Dermis microvascular lymphatic vessel endothelial cell (primary cell): ENCODE measurements at regions not wholly inside any gene's neighbourhood (a gene's known extent, or its start where the extent isn't known, plus 50 kb on each side); places are given as distances from the start of the nearest gene placed in this dataset.
"Not testable (repeated sequence)": the region's sequence is repeated elsewhere in the genome, so short reads cannot be mapped to it uniquely, and the experiment has no call there.

ENCODE experiments used
- DNase-seq, 2 donors: peaks; one replicate each; pipeline versions ENCODE4 v3.0.0 to v3.0.0-alpha.2; 2010; ENCODE audit warnings: low read depth in 2 of 2

DNA sequence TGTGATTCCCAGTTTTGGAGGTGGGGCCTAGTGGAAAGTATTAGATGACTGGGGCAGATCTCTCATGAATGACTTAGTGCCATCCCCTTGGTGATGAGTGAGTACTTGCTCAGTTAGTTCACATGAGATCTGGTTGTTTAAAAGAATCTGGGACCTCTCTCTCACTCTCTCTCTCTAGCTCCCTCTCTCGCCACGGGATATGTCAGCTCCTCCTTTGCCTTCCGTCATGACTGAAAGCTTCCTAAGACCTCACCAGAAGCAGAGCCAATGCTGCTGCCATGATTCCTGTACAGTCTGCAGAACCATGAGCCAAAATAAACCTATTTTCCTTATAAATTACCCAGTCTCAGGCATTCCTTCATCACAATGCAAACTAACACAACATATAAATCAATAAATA, 176.7 kb downstream of the PRELID2 start:
- DNase-seq, result no peak

DNA sequence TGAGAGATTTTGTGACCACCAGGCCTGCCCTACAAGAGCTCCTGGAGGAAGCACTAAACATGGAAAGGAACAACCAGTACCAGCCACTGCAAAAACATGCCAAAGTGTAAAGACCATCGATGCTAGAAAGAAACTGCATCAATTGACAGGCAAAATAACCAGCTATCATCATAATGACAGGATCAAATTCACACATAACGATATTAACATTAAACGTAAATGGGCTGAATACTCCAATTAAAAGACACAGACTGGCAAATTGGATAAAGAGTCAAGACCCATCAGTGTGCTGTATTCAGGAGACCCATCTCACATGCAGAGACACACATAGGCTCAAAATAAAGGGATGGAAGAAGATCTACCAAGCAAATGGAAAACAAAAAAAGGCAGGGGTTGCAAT, 182.4 kb downstream of the PRELID2 start:
- DNase-seq, result not testable (repeated sequence)

DNA sequence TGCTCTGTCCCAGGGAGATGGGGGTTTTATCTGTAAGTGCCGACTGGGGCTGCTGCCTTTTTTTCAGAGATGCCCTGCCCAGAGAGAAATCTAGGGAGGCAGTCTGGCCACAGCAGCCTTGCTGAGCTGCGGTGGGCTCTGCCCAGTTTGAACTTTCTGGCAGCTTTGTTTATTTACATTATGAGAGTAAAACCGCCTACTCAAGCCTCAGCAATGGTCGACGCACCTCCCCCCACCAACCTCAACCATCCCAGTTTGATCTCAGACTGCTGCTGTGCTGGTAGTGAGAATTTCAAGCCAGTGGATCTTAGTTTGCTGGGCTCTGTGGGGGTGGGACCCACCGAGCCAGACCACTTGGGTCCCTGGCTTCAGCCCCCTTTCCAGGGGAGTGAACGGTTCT, 188.0 kb downstream of the PRELID2 start:
- not testable (repeated sequence) for DNase-seq

DNA sequence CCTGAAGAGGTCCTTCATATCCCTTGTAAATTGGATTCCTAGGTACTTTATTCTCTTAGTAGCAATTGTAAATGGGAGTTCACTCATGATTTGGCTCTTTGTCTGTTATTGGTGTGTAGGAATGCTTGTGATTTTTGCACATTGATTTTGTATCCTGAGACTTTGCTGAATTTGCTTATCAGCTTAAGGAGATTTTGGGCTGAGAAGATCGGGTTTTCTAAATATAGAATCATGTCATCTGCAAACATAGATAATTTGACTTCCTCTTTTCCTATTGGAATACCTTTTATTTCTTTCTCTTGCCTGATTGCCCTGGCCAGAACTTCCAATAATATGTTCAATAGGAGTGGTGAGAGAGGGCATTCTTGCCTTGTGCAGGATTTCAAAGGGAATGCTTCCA, 191.9 kb downstream of the PRELID2 start:
- not testable (repeated sequence) for DNase-seq

DNA sequence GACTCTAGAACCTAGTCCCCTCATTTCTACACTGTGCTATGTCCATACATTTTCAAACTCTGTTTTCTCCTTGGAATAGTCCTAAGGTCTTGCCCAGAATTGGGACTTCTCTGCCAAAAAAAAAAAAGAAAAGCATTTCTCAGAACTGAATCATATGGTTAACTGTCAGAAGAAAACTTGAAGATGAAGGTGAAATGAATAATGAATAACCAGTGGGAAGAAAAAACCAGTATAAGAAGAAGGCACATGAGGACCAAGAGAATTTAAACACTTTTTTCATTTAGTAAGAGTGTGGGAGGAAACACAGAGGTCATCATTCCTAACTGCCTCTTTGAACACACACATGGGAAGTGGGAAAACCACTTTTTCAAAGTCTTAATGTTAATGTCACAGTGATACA, 197.7 kb downstream of the PRELID2 start:
- DNase-seq, result no peak

DNA sequence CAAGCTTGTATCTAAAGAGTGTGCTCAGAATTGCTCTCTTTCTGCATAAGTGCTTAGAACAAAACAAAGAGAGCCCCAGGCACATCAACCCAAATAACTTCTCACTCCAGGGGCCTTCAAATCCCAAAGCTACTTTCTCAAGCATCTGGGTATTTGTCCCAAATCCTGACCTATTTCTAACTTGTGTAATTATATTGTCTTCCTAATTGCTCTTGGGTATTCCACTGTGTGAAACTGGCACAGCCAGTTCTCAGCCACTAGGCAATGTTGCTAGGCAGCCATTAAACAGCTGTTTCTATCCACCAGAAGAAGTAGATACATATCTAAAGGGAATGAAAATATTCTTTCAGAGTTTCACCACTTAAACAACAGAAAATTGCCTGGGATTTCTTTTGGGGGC, 198.8 kb downstream of the PRELID2 start:
- no peak for DNase-seq

DNA sequence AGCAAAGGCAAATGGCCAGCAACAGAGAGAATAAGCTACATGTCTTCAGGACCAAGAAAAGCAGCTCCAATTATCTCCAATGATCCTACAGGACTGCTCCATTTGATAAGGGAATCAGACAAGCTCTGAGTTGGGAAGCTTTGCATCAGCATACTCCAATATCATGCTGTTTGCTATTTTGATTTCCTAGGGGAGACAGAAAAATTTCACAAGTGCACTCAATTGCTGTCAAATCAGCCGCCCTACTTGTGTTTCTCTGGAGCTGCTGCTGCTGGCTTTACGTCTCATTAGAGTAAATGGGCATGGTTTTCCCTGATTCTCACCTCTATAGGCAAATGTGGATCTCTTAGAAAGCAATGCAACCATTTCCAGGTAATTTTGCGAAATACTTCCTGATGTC, 201.7 kb downstream of the PRELID2 start:
- DNase-seq, result no peak

DNA sequence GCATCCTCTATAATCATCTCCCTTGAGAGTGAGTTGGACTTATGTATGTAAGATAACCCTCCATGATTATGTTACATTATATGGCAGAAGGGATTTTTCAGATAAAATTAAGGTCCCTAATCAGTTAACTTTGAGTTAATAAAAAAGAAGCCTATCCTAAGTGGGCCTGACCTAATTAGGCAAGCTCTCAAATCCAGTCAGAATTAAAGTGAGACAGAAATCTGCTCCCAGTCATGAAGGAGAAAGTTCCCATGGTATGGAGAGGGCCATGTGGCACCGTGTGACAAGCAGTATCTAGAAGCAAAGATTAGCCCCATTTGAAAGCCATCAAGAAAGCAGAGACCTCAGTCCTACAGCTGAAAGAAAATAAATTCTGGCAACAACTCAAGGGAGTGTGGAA, 202.4 kb downstream of the PRELID2 start:
- no peak for DNase-seq

DNA sequence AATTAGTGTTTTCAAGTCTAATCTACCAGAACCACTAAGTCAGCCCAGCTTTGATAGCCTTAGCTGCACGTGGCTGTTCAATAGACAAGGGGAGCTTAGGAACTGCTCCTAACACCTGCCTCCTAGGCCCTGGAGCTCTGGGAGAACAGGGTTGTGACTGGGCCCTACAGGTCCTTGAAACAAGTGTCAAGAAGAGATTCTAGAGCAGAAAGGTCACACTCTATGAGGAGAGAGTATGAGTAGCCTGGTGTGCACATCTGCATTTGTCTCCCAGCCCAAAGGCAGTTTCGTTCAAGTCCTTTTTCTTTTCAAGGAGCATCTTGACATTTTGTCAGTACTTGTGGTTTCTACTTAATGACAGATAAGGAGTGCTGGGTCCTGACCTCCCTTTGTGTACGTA, 206.1 kb downstream of the PRELID2 start:
- no peak for DNase-seq

DNA sequence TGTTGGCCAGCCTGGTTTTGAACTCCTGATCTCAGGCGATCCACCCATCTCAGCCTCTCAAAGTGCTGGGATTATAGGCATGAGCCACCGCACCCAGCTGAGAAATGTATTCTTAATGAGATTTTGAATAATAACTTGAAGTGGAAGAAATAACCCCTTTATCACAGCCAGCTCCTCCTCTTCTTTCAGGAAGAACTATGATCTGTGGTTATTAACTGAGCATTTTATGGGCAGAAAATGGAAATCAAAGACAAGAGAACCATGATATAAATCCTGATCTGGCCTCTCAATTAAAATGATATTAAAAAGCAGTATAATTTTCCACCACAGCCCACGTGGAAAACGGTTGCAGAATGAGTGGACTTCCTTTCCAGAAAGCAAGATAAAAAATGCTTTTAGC, 206.6 kb downstream of the PRELID2 start:
- DNase-seq, result no peak

DNA sequence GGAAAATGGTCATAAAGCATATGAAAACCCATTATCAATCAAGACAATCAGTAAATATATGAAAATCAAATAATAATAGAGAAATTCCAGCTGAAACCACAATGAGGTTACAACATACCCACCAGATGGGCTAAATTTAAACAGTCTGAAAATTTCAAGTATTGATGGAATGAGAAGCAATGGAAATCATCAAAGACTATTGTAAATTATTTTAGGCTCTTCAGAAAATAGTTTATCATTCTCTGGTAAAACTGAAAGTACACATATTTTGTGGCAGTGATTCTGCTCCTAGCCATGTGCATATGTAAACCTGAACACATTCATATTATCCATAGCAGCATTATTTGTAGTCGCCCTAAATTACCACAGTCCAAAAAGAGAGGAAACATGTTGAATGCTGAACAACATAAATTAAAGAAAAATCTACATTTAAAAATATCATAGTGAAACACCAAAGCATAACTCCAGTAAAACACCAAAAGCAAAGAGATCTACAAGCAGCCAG, 215.3 kb downstream of the PRELID2 start:
- DNase-seq, result no peak

DNA sequence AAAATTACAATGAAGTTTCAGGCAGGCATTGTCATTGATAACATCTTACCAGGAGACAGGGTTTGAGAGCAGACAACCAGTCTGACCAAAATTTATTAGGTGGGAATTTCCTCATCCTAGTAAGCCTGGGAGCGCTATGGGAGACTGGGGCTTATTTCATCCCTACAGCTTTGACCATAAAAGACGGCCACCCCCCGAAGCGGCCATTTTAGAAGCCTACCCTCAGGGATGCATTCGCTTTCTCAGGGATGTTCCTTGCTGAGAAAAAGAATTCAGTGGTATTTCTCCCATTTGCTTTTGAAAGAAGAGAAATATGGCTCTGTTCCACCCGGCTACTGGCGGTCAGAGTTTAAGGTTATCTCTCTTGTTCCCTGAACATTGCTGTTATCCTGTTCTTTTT, 218.4 kb downstream of the PRELID2 start:
- DNase-seq, result not testable (repeated sequence)

DNA sequence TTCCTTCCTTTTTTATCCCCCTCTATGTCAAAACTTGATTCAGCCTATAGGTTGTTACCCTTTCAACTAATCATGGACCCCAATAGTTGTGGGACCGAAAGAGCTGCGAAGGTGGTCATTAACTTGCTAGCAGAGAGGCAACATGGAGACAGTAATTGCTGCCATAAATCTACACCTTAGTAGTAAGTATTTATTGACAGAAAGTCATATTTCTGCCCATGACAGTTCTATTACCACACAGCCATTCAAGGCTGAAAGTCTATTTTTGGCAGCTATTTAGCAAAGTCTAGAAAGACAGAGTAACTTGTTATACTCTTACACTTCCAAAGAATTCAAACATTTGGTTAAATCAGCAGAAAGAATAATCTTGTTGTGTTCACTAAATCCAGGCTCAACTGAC, 236.2 kb downstream of the PRELID2 start:
- DNase-seq, result no peak

DNA sequence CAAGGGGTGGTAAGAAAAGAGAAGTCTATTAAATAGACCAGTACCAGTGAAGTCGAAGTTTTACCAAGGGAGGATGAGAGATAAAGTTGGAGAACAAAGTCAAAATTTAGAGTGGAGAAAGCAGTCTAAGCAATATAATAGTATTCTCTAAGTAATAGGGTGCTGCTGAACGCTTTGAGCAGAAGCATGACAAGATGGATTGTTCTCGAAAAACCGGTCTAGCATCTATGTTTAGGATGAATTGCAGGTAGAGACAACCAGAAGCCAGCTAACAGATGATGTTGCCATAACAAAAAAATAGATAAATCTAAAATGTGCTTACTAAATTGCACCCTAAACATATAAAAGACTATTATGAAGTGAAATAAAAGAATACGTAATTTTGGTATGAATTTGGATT, 237.0 kb downstream of the PRELID2 start:
- DNase-seq, result no peak

DNA sequence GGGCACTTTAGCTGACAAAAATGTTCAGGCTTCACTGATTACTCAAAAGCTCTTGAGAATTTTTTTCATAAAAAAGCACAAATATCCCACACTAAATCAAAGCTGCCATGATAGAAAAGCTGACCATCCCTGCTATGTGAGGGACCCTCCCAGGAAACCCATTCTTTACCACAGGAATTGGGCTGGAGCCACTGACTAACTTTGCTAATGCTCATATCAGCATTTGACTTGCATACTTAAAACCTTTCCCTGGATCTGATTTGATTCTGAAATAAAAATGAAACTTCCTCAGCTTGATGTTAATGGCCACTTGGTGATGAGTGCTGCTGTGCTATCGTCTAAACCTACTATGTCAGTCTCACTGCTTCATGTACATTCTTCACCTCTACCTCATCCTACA, 243.6 kb downstream of the PRELID2 start:
- DNase-seq, result no peak

DNA sequence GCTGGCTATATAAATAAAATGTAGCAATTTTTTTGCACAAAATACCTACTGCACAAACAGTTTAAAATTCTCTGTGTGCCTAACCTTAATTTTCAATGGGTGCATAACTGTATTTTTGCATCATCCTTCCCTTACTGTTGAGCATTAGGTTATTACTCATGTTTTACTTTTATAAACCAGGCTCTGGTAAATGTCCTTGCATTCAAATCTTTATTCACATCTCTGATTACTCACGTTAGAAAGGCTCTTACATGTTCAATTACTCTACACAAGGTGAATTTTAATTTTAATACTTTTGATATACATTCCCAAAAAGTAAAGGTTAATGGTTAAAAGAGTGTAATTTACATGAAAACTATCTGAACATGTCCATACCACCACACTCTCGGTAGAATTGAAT, 246.1 kb downstream of the PRELID2 start:
- no peak for DNase-seq

DNA sequence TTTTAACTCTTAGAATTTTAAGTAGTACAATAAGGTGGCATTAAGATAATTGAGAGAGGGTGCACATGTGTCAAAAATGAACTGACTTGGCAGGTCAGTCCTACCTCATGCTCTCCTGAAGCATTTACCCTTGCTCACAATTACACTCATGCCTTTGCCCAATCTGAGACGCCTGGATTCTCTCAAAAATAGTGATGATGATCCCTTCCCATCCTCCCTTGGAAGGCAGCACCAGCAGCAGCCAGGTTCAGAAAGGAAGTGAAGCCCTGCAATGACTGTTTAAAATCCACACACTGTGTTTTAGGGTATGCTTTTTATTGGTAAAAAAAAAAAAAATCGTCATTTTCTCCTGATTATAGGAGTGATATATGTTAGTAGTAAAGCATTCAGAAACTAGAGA, 246.6 kb downstream of the PRELID2 start:
- DNase-seq, result no peak

DNA sequence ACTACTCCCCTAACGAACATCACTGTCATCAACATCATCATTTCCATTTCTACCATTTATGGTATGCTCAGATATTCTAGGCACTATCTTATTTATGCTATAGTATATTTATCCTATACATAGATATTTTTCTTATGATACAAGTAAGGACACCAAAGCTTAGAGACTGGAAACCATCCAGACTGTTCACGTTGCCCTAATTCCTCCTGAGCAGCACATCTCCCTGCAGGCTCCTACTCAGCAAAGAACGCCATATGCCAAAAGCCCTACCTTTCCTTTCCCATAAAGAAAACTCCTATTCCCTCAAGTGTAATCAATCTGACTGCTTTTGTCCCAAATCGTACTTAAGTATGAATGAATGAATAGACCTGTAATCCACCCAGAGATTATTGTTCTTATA, 247.0 kb downstream of the PRELID2 start:
- no peak for DNase-seq

DNA sequence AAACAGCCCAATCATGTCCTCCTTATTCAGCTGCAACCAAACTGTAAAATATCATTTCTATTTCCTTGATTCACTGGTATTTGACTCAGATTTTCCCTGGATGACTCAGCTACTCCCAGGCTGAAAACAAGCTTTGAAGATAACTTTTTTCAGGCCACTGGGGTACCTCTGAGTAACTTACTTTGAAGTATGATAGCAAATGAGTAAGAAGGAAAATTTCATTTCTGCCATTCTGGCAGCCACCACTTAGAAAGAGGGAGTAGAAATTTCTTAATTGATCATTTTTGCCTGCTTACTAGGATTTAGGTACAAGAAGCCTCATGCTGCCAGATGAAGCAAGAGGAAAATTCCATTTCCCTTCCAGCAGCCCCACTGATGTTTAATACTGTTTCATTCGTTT, 247.4 kb downstream of the PRELID2 start:
- DNase-seq, result peak; percentile 11 to 88

DNA sequence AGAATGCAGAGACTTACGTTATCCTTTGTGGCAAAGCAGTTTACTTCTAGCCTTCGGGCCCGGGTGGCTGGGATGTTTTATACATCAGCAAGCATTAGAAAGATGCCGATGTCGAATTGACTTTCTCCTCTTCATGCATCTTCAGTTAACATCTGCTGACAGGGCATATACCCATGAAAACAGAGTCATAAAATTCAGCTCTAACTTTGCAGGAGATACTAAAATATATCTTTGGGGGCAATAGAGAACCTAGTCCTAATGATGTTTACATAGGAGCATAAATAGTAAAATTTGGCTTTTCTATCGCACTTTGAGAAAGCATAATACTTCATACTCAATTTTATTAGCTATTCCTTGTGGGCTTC, 247.9 kb downstream of the PRELID2 start:
- DNase-seq, result no peak

DNA sequence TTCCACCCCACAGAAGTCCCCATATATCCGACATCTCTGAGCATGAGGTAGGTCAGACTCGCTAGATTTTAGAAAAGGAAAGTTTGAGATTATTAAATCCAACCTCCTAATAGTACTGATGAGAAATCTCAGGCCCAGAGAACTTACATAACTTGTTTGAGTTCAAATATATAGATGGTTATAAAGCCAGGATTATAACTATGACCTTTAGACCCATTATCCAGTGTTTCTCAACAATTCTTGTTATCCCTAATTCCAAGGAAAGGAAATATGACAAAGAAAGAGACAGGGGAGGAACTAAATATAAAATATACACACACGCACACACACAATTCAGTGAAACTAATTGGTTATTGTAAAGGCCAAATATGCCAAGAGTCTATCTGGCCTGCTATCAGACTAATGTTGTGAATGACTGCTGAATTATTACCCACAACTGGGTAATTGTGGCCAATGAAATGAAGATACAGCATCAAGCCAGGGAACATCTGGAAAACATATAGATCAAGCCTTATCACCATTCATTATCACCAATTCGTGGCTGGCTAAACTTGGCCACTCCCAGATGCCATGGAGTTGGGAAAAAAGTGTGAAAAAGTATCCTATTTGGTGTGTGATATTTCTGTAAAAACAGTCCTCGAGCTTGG, 248.4 kb downstream of the PRELID2 start:
- DNase-seq, result no peak

DNA sequence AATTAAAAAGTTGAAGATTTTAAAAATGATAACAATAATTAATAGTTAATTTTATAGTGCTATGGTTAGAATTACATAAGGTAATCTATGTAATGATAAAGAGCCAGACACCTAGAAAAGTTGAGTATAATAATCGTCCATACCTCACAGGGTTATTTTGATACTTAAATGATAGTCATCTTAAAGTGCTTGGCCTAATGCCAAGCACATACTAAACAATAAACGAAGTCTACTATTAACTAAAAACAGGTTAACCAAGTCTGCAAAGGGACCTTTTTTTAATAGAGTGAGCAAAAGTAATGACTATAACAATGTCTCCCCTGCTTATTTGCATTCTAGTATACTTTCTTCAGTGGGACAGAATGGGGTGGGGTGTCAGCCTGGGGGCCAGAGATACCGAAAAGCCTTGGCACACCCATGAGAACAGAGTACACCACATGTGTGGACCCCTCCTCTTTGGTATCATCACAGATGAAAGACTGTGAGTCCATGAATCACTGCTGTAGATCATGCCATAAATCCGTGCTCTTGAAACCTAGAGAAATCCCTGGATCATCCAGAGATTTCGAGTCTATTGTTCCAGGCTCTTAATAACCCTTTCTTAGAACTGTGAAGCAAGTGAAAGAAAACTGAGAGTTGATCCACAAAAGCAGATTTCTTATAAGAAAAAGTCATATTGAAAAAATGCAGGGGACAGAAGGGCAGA, 249.5 kb downstream of the PRELID2 start:
- DNase-seq, result no peak

DNA sequence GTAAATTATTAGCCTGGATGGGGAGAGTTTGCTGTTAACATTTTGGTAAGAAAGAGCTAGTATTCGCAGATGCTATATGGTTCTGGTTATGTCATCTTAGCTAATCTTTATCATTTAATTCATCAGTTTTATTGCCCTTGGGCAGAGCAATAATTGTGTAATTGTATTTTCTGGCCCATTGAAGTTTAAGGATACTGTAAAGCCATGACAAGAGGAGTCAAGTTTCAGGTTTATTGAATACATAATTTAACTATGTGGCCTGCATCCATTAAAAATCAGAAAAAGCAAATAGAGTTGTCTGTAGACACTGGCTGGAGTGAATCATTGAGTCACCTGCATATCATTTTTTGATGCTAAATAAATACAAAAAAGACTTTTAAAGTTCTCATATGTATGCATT, 255.8 kb downstream of the PRELID2 start:
- no peak for DNase-seq
